OCI-LY1 (cell line): ENCODE measurements at regions not wholly inside any gene's neighbourhood (a gene's known extent, or its start where the extent isn't known, plus 50 kb on each side); places are given as distances from the start of the nearest gene placed in this dataset.
A peak's percentile ranks its signal among the peaks of the same experiment; 100 is the strongest.

Experiments
- CTCF ChIP-seq: fragments of 200-600 bp; sonication (generic), shearing (Covaris generic); IDR thresholded peaks from 2 replicates; pipeline ENCODE4 v1.5.1; 2017; ENCODE audit warnings: mild to moderate bottlenecking, antibody characterized with exemption, low read length, moderate library complexity, mixed read lengths
- EZH2 ChIP-seq: fragments of 200-600 bp; sonication (generic), shearing (Covaris generic); IDR thresholded peaks from 2 replicates; pipeline ENCODE4 v1.8.0; 2017; ENCODE audit warnings: borderline replicate concordance, mixed run types, mild to moderate bottlenecking, antibody characterized with exemption, low read length, moderate library complexity, mixed read lengths

- TF ChIP-seq CTCF, result peak; percentile 96
- no peak for TF ChIP-seq EZH2
Observed at GRCh38 chr7:47088329-47089067, 493.4 kb downstream of the TNS3 start.
